PC-3 (cell line): ENCODE measurements at regions not wholly inside any gene's neighbourhood (a gene's known extent, or its start where the extent isn't known, plus 50 kb on each side); places are given as distances from the start of the nearest gene placed in this dataset.

Experiments
- ATAC-seq: fragments of 200-7000 bp; cut with Tn5 transposase; 2 replicates; pipeline ENCODE4 v1.9.1; 2020; ENCODE audit warnings: mild to moderate bottlenecking, moderate library complexity
- BruUV-seq: library from RNA; stranded (reverse); fragments of 400-500 nt; replicated peaks from 2 replicates; lab custom pipeline; 2021; lab: Mats Ljungman, UMichigan
- CTCF ChIA-PET: fragments of 300-600 bp; sonication (Branson Sonifier 250); formaldehyde crosslinking; loops from one replicate; lab custom pipeline; 2022; ENCODE audit warnings: antibody characterized with exemption; lab: Charles Lee
- POLR2A ChIA-PET: fragments of 300-600 bp; sonication (Branson Sonifier 250); formaldehyde crosslinking; loops from one replicate; lab custom pipeline; 2022; ENCODE audit warnings: antibody characterized with exemption; ENCODE audit not compliant: unreplicated experiment; lab: Charles Lee
- DNase-seq: peaks from one replicate; pipeline ENCODE4 v3.0.0-alpha.2; 2015
- H2AFZ ChIP-seq: fragments of 300-600 bp; sonication (generic); 2 replicates; pipeline ENCODE4 v1.6.0; 2016; ENCODE audit warnings: antibody characterized with exemption, low read length
- H3F3A ChIP-seq: fragments of 300-600 bp; sonication (generic); one replicate; pipeline ENCODE4 v1.6.0; 2017; ENCODE audit warnings: antibody characterized with exemption, low read length, control low read depth, mild to moderate bottlenecking; ENCODE audit not compliant: unreplicated experiment
- H3K27ac ChIP-seq: fragments of 300-600 bp; sonication (generic); 2 replicates; pipeline ENCODE4 v1.5.1; 2016; ENCODE audit warnings: mild to moderate bottlenecking, low read length
- H3K27me3 ChIP-seq: fragments of 300-600 bp; sonication (generic); 2 replicates; pipeline ENCODE4 v1.6.1; 2016; ENCODE audit warnings: low read length, mixed read lengths
- H3K36me3 ChIP-seq: fragments of 300-600 bp; sonication (generic); 2 replicates; pipeline ENCODE4 v1.6.1; 2016; ENCODE audit warnings: low read depth, mixed run types, low read length, mixed read lengths
- H3K4me1 ChIP-seq: fragments of 300-600 bp; sonication (generic); 2 replicates; pipeline ENCODE4 v1.5.1; 2016; ENCODE audit warnings: low read length; ENCODE audit not compliant: insufficient read depth
- H3K4me2 ChIP-seq: fragments of 300-600 bp; sonication (generic); 2 replicates; pipeline ENCODE4 v1.6.0; 2016; ENCODE audit warnings: low read length
- H3K4me3 ChIP-seq: fragments of 300-600 bp; sonication (generic); 2 replicates; pipeline ENCODE4 v1.5.1; 2016; ENCODE audit warnings: mild to moderate bottlenecking, low read length, mixed read lengths
- H3K79me2 ChIP-seq: fragments of 300-600 bp; sonication (generic); 2 replicates; pipeline ENCODE4 v1.6.1; 2017; ENCODE audit warnings: low read length, mixed read lengths
- H3K9ac ChIP-seq: fragments of 300-600 bp; sonication (generic); 2 replicates; pipeline ENCODE4 v1.6.0; 2016; ENCODE audit warnings: mild to moderate bottlenecking, low read length
- H3K9me2 ChIP-seq: fragments of 300-600 bp; sonication (generic); replicated peaks from 2 replicates; pipeline ENCODE4 v1.6.1; 2016; ENCODE audit warnings: mixed run types, low read length, mixed read lengths
- H3K9me3 ChIP-seq: fragments of 300-600 bp; sonication (generic); 2 replicates; pipeline ENCODE4 v1.6.1; 2016; ENCODE audit warnings: low read length, mixed read lengths
- H4K20me1 ChIP-seq: fragments of 300-600 bp; sonication (generic); 2 replicates; pipeline ENCODE4 v1.6.1; 2016; ENCODE audit warnings: low read length, mixed read lengths
- CTCF ChIP-seq: fragments of 300-600 bp; sonication (generic); conservative IDR thresholded peaks from 2 replicates; pipeline ENCODE4 v1.5.1; 2017; ENCODE audit warnings: antibody characterized with exemption, low read depth, mild to moderate bottlenecking, low read length
- EZH2 ChIP-seq: fragments of 300-600 bp; sonication (generic); IDR thresholded peaks from one replicate; pipeline ENCODE4 v1.6.1; 2017; ENCODE audit warnings: antibody characterized with exemption, mild to moderate bottlenecking, low read length; ENCODE audit not compliant: unreplicated experiment
- EZH2phosphoT487 ChIP-seq: fragments of 300-600 bp; sonication (generic); IDR thresholded peaks from 2 replicates; pipeline ENCODE4 v1.6.1; 2018; ENCODE audit warnings: mild to moderate bottlenecking, antibody characterized with exemption, low read length, borderline replicate concordance
- intact Hi-C: fragments of 100-400 bp; cut with micrococcal nuclease; formaldehyde crosslinking; loops from 2 replicates; pipeline ENCODE4 v1.9.0; 2023

DNA sequence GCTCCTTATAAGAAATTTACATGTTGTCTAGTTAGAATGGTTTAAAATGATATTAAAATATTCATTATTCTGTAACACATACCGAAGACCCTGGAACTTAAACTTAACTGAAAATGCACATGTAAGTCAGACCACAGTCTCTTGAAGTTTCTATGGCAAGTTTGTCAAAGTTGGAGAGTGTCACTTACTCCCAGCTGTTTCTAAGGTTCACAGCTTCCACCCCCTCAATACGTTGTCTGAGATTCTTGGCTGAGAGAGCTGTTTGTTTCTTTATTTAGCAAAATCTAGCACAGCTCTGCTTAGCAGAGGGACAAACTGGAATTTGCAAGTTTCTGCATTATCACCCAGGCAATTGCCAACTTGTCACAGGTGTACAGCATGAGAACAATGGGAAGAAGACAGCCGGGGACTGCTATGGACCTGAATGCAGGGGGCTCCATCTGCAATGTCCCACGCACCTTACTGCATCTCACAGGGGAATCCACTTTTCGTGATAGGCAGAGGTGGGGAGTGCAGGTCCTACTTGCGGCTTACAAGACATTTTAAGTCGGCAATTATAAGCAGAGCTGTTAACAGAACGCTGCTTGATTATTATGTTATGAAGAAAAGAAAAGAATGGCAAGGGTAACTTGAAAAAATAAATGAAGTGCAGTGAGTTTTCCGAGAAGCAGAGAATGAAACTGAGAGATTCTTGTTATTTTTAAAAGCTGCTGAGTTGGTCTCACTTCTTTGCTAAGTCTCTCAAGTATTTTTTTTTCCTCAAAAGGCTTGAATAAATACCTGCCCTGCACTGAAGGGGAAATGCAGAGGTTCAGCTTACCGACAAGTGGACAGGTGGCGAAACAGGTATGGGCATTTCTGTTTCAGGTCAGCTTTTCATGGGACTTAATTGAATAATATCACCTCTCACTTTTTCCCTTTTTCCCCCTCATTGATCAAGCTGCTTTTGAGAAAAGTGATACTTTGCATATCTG, 1072.1 kb upstream of the FANCL start:
- no peaks in the 10 kb centered on the region for H3F3A ChIP-seq
- POLR2A ChIA-PET, result no interaction called here
- H3K4me2 ChIP-seq, result no peak overlapping the region
- no peak for DNase-seq
- BruUV-seq, result no TSS peak
- no peaks in the 10 kb centered on the region for H3K79me2 ChIP-seq
- no peak for TF ChIP-seq EZH2phosphoT487
- TF ChIP-seq EZH2, result no peak
- TF ChIP-seq CTCF, result no peak
- CTCF ChIA-PET, result no interaction called here
- H3K9me3 ChIP-seq, result no peaks in the 10 kb centered on the region
- H3K27me3 ChIP-seq, result peaks cover 38% of the 10 kb centered on the region
- H4K20me1 ChIP-seq, result no peaks in the 10 kb centered on the region
- H3K27ac ChIP-seq, result no peak overlapping the region
- ATAC-seq, result no peak
- intact Hi-C loops, result no loop called here
- H3K4me3 ChIP-seq, result no peak overlapping the region
- H3K9ac ChIP-seq, result no peak overlapping the region
- H2AFZ ChIP-seq, result no peak overlapping the region
- no peaks in the 10 kb centered on the region for H3K36me3 ChIP-seq
- no peaks in the 10 kb centered on the region for H3K4me1 ChIP-seq
- H3K9me2 ChIP-seq, result no peaks in the 10 kb centered on the region

- TF ChIP-seq EZH2 (no peak), CTCF (no peak), EZH2phosphoT487 (no peak)
- H3K27ac ChIP-seq, result no peak overlapping the region
- no peak overlapping the region for H3K9ac ChIP-seq
- H3K4me3 ChIP-seq, result no peak overlapping the region
- H3K4me2 ChIP-seq, result no peak overlapping the region
- intact Hi-C loops, result no loop called here
- ATAC-seq (no peak), DNase-seq (no peak)
- no TSS peak for BruUV-seq
- no peaks in the 10 kb centered on the region for H3K36me3 ChIP-seq
- POLR2A ChIA-PET, result no interaction called here
- H3F3A ChIP-seq, result no peaks in the 10 kb centered on the region
- H3K27me3 ChIP-seq, result peaks cover 38% of the 10 kb centered on the region
- no peaks in the 10 kb centered on the region for H3K9me2 ChIP-seq
- no peaks in the 10 kb centered on the region for H4K20me1 ChIP-seq
- no peaks in the 10 kb centered on the region for H3K79me2 ChIP-seq
- no peaks in the 10 kb centered on the region for H3K9me3 ChIP-seq
- H2AFZ ChIP-seq, result no peak overlapping the region
- H3K4me1 ChIP-seq, result no peaks in the 10 kb centered on the region
- CTCF ChIA-PET, result interaction anchor here (0.6 kb wide), 1 partner anchor 10 kb away, joined by 4 read pairs; no protein-coding TSS in a partner anchor
Observed at GRCh38 chr2:59312029-59312428, 1070.9 kb upstream of the FANCL start.

GRCh38 chr2:59308108-59308507, 1067.0 kb upstream of the FANCL start:
- Histone ChIP-seq H3K9me2 (no peaks in the 10 kb centered on the region), H3K4me1 (no peaks in the 10 kb centered on the region), H4K20me1 (no peaks in the 10 kb centered on the region), H3K9ac (no peak overlapping the region), H3K27me3 (peaks cover 25% of the 10 kb centered on the region), H3K4me3 (no peak overlapping the region), H3K27ac (no peak overlapping the region), H2AFZ (no peak overlapping the region), H3K79me2 (no peaks in the 10 kb centered on the region), H3K9me3 (no peaks in the 10 kb centered on the region), H3K4me2 (no peak overlapping the region), H3F3A (no peaks in the 10 kb centered on the region), H3K36me3 (no peaks in the 10 kb centered on the region)
- no peak for TF ChIP-seq CTCF
- TF ChIP-seq EZH2phosphoT487, result no peak
- no peak for TF ChIP-seq EZH2
- intact Hi-C loops, result no loop called here
- no peak for DNase-seq
- ChIA-PET POLR2A (no interaction called here), CTCF (no interaction called here)
- BruUV-seq, result no TSS peak
- no peak for ATAC-seq
